Naive thymus-derived CD8-positive, alpha-beta T cell (primary cell): ENCODE measurements at regions not wholly inside any gene's neighbourhood (a gene's known extent, or its start where the extent isn't known, plus 50 kb on each side); places are given as distances from the start of the nearest gene placed in this dataset.

ENCODE experiments used
- ATAC-seq, 2 donors: fragments of 150-1000 bp; cut with Tn5 transposase in 1 of 2; sonication (Bioruptor Pico), chemical (Tn5 transposase) in 1 of 2; 1 replicate in 1 of 2; 2 replicates in 1 of 2; pipeline ENCODE4 v1.10.0; 2021; ENCODE audit warnings: mild to moderate bottlenecking in 2 of 2, moderate library complexity in 2 of 2
- POLR2A ChIA-PET: fragments of 350-600 bp; sonication (Branson Sonifier 250); formaldehyde crosslinking; loops from one replicate; lab custom pipeline; 2021; ENCODE audit warnings: antibody characterized with exemption; lab: Charles Lee
- DNase-seq, 10 donors: peaks; one replicate each; pipeline versions ENCODE4 v3.0.0 to v3.0.0-alpha.2; 2020 to 2022
- H3K27ac Mint-ChIP-seq, 10 donors: one replicate each; pipeline ENCODE4 v1.8.0; 2020 to 2022; ENCODE audit warnings: mild to moderate bottlenecking in 10 of 10, mixed read lengths in 10 of 10, moderate library complexity in 4 of 10, inconsistent platforms in 1 of 10
- H3K27me3 Mint-ChIP-seq, 5 donors: one replicate each; pipeline ENCODE4 v1.8.0; 2021 to 2022; ENCODE audit warnings: mixed read lengths in 5 of 5
- H3K36me3 Mint-ChIP-seq, 3 donors: one replicate each; pipeline ENCODE4 v1.8.0; 2020 to 2022; ENCODE audit warnings: mixed read lengths in 3 of 3, mild to moderate bottlenecking in 2 of 3, inconsistent platforms in 1 of 3
- H3K4me1 Mint-ChIP-seq, 4 donors: one replicate each; pipeline ENCODE4 v1.8.0; 2021 to 2022; ENCODE audit warnings: mixed read lengths in 4 of 4
- H3K4me3 Mint-ChIP-seq, 10 donors: one replicate each; pipeline ENCODE4 v1.8.0; 2020 to 2022; ENCODE audit warnings: mild to moderate bottlenecking in 10 of 10, mixed read lengths in 10 of 10, moderate library complexity in 6 of 10, inconsistent platforms in 1 of 10
- H3K9me3 Mint-ChIP-seq, 9 donors: one replicate each; pipeline ENCODE4 v1.8.0; 2020 to 2022; ENCODE audit warnings: mixed read lengths in 9 of 9, mild to moderate bottlenecking in 3 of 9, inconsistent platforms in 1 of 9, moderate library complexity in 1 of 9

DNA sequence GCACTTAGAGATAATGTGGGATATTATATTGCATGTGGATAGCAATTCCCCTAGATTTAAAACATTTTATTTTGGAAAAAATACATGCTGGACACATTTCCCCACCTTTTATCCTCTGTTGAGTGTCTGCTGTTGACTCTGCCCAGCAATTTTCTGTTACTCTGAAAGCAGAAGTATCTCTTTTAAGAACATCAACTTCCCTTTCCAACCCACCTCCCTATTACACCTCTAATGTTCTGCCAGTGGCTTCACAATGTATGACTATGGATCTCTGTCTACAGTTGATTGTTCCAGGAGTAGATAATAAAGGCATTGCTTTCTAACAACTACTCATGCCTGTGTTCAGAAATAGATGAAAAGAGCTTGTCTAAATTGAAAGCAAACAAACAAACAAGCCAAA lies 754.8 kb upstream of the SLITRK6 start:
- no peak overlapping the region for H3K27ac Mint-ChIP-seq
- H3K4me3 Mint-ChIP-seq, result no peak overlapping the region
- H3K9me3 Mint-ChIP-seq, result peaks cover 0 to 23% (median 5%) of the 10 kb centered on the region in 9 donors
- POLR2A ChIA-PET, result no interaction called here
- no peaks in the 10 kb centered on the region for H3K36me3 Mint-ChIP-seq
- no peaks in the 10 kb centered on the region for H3K4me1 Mint-ChIP-seq
- no peak for DNase-seq
- no peak for ATAC-seq
- no peaks in the 10 kb centered on the region for H3K27me3 Mint-ChIP-seq

DNA sequence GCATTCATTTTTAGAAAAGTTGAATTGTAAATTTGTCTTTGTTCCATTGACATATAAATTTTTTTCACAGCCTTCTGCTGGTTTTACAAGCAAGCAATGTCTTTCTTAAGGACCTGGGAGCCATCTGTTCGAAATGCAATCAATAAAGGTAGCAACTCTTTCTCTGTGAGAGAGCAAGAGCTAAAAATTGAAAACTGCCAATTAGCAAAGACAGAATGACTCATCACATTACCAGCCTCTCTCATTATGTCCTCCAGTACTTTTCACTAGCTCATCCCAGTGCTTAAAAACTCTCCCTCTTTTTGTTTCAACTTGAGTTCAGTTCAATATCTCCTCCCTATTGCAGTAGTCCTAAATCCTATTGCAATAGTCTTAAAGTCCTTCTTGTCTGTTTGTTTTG lies 760.7 kb upstream of the SLITRK6 start:
- ATAC-seq (no peak), DNase-seq (no peak)
- POLR2A ChIA-PET, result interaction anchor here (0.7 kb wide), 1 partner anchor 980 kb away, joined by 4 read pairs; no protein-coding TSS in a partner anchor
- H3K9me3 Mint-ChIP-seq, result peaks cover 0 to 8% (median 3%) of the 10 kb centered on the region in 9 donors
- no peak overlapping the region for H3K27ac Mint-ChIP-seq
- H3K4me3 Mint-ChIP-seq, result no peak overlapping the region
- no peaks in the 10 kb centered on the region for H3K36me3 Mint-ChIP-seq
- no peaks in the 10 kb centered on the region for H3K27me3 Mint-ChIP-seq
- H3K4me1 Mint-ChIP-seq, result no peaks in the 10 kb centered on the region

DNA sequence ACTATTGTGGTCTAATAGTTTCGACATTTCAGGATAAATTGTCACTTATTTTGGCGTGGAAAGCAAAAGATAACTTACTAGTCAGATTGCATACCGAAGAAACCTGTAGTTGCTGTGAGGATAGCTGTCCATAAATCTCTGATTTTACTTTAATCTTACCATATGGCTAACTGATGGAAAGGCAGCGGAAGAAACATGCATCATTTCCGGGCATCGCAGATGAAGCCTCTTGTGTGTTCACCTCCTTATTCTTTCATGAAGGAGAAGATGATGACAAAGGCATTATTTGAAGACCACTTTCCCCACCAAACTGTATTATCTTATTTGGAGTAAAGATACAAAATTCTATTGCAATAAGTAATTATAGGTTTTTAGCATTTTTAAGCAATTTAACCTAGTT lies 763.6 kb upstream of the SLITRK6 start:
- DNase-seq (no peak), ATAC-seq (no peak)
- Mint-ChIP-seq H3K4me1 (no peaks in the 10 kb centered on the region), H3K36me3 (no peaks in the 10 kb centered on the region), H3K4me3 (no peak overlapping the region), H3K9me3 (peaks cover 0 to 16% (median 2%) of the 10 kb centered on the region in 9 donors), H3K27ac (no peak overlapping the region), H3K27me3 (no peaks in the 10 kb centered on the region)
- POLR2A ChIA-PET, result no interaction called here

DNA sequence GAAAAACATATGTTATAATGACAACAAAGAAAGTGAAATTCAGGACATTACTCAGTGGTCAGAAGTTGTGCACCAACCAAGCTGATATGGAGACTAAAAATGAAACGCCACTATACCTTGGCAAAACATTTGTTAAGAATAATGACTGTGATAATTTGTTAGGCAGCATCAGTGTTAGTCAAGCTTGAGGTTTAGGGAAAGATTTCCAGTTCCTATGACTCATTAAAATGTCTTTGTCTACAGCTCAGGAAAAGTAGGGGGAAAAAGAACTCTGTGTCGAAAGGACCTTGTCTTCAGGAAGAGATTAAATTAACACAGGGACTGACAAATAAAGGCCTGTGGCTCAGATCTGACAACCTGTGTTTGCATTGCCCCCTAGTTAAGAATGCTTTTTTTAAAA lies 764.1 kb upstream of the SLITRK6 start:
- DNase-seq (no peak), ATAC-seq (no peak)
- Mint-ChIP-seq H3K27me3 (no peaks in the 10 kb centered on the region), H3K36me3 (no peaks in the 10 kb centered on the region), H3K4me3 (no peak overlapping the region), H3K4me1 (no peaks in the 10 kb centered on the region), H3K27ac (no peak overlapping the region), H3K9me3 (peaks cover 0 to 16% (median 2%) of the 10 kb centered on the region in 9 donors)
- POLR2A ChIA-PET, result no interaction called here

DNA sequence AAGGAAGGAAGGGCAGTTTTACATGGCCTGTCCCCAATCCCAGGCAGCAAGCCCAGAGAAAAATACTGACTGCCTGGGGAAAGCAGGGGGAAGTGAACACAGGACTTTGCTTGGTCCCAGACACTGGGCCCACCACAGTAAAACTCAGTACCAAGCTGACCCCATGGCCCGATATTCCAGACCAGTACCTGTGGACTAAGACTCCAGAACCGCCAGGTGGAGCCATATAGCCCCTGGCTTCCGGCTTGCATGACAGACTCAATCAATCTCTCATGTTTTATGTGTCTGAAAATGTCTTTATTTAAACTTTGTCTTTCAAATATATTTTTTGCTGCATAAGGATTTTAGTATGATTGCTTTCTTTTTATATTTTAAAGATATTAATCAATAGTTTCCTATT lies 767.9 kb upstream of the SLITRK6 start:
- no peaks in the 10 kb centered on the region for H3K4me1 Mint-ChIP-seq
- no peaks in the 10 kb centered on the region for H3K27me3 Mint-ChIP-seq
- DNase-seq (no peak), ATAC-seq (no peak)
- POLR2A ChIA-PET, result no interaction called here
- no peaks in the 10 kb centered on the region for H3K36me3 Mint-ChIP-seq
- H3K4me3 Mint-ChIP-seq, result no peak overlapping the region
- no peak overlapping the region for H3K27ac Mint-ChIP-seq
- H3K9me3 Mint-ChIP-seq, result peaks cover 0 to 13% (median 0%) of the 10 kb centered on the region in 9 donors

DNA sequence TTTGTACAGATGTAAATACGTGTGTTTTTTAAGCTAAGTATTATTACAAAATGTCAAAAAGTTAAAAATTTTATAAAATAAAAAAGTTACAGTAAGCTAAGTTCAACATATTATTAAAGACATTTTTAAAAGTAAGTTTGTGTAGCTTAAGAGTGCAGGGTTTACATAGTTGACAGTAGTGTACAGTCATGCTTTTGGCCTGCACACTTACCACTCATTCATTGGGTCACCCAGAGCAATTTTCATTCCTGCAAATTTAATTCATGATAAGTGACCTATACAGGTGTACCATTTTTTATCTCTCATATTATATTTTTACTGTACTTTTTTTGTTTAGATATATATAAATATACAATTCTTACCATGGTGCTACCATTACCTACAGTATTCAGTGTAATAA lies 769.9 kb upstream of the SLITRK6 start:
- no peaks in the 10 kb centered on the region for H3K27me3 Mint-ChIP-seq
- no peaks in the 10 kb centered on the region for H3K36me3 Mint-ChIP-seq
- no peaks in the 10 kb centered on the region for H3K4me1 Mint-ChIP-seq
- DNase-seq, result no peak
- H3K9me3 Mint-ChIP-seq, result peaks cover 0 to 10% (median 3%) of the 10 kb centered on the region in 9 donors
- H3K27ac Mint-ChIP-seq, result no peak overlapping the region
- H3K4me3 Mint-ChIP-seq, result no peak overlapping the region
- no peak for ATAC-seq
- POLR2A ChIA-PET, result no interaction called here

DNA sequence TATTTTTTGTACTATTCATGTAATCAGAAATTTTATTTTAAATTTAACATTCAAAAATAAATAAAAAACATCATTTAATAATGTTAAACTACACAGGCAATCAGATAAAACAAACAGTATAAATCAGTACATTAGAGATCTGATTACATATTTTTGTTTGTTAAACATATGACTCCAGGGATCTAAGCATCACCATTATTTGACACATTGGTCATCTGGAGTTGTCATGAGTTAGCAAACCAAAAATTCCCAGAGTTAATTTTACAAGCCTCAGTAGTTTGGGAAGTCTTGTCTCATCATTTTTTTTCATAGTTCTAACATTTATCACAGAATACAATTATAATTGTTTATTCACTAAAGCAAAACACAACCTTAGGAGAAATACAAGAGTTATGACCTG lies 770.8 kb upstream of the SLITRK6 start:
- POLR2A ChIA-PET, result no interaction called here
- no peaks in the 10 kb centered on the region for H3K27me3 Mint-ChIP-seq
- DNase-seq, result no peak
- H3K4me1 Mint-ChIP-seq, result no peaks in the 10 kb centered on the region
- no peak overlapping the region for H3K27ac Mint-ChIP-seq
- H3K36me3 Mint-ChIP-seq, result no peaks in the 10 kb centered on the region
- H3K9me3 Mint-ChIP-seq, result peaks cover 0 to 13% (median 5%) of the 10 kb centered on the region in 9 donors
- no peak overlapping the region for H3K4me3 Mint-ChIP-seq
- no peak for ATAC-seq

DNA sequence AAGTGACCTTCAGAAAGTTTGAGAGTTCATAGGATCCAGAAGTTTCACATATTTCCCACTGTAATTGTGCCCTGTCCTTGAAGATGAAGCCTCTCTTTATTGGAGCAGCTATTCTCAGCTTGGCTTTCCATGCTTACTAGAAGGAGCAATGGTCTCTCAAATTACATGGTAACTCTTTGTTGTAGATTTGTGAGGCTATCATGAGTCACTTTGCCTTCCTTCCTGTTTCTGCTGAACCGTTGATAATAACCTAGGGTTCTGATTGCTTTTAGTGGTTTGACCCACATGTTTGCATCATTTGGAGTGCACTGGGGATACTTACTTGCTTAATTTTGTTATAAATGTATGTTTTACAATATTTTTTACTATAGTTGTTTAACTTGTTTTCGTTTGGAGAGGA lies 772.9 kb upstream of the SLITRK6 start:
- POLR2A ChIA-PET, result no interaction called here
- no peaks in the 10 kb centered on the region for H3K4me1 Mint-ChIP-seq
- DNase-seq, result no peak
- no peak overlapping the region for H3K4me3 Mint-ChIP-seq
- H3K27me3 Mint-ChIP-seq, result no peaks in the 10 kb centered on the region
- no peak for ATAC-seq
- H3K9me3 Mint-ChIP-seq, result peaks cover 0 to 16% (median 4%) of the 10 kb centered on the region in 9 donors
- H3K27ac Mint-ChIP-seq, result no peak overlapping the region
- H3K36me3 Mint-ChIP-seq, result no peaks in the 10 kb centered on the region

DNA sequence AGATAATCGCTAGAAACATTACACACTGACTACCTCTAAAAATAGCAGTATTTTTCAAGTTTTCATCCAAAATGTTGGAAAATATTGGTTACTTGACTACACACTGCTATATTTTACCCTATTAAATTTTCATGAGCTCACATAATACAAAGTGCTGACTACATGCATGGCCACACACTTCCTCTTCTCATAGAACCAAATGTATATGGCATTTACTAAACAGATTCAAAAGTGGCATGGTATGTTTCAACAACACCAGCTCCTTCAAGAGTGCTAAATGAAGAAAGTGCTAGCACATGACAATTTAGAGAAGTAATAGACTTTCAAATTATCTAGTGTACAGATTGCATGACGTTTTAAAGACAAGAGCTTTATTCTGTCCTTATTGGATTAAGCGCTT lies 780.4 kb upstream of the SLITRK6 start:
- Mint-ChIP-seq H3K4me1 (no peaks in the 10 kb centered on the region), H3K27me3 (no peaks in the 10 kb centered on the region), H3K36me3 (no peaks in the 10 kb centered on the region), H3K4me3 (no peak overlapping the region), H3K9me3 (peaks cover 0 to 27% (median 2%) of the 10 kb centered on the region in 9 donors), H3K27ac (no peak overlapping the region)
- POLR2A ChIA-PET, result no interaction called here
- no peak for ATAC-seq
- no peak for DNase-seq

DNA sequence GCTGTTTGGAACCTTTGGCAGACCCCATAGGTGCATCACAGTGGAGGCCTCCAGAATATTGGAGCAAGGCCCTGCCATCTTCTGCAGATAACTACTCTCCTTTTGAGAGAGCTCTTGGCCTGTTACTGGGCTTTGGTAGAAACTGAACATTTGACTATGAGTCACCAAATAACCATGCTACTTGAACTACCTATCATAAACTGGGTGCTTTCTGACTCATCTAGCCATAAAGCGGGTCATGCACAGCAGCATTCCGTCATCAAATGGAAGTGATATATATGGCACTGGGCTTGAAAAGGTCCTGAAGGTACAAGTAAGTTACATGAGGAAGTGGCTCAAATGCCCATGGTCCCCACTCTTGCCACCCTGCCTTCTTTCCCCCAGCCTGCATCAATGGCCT lies 782.5 kb upstream of the SLITRK6 start:
- peaks cover 1 to 34% (median 6%) of the 10 kb centered on the region in 9 donors for H3K9me3 Mint-ChIP-seq
- H3K4me3 Mint-ChIP-seq, result no peak overlapping the region
- no peaks in the 10 kb centered on the region for H3K27me3 Mint-ChIP-seq
- no peaks in the 10 kb centered on the region for H3K4me1 Mint-ChIP-seq
- DNase-seq (no peak), ATAC-seq (no peak)
- H3K36me3 Mint-ChIP-seq, result no peaks in the 10 kb centered on the region
- POLR2A ChIA-PET, result no interaction called here
- no peak overlapping the region for H3K27ac Mint-ChIP-seq

DNA sequence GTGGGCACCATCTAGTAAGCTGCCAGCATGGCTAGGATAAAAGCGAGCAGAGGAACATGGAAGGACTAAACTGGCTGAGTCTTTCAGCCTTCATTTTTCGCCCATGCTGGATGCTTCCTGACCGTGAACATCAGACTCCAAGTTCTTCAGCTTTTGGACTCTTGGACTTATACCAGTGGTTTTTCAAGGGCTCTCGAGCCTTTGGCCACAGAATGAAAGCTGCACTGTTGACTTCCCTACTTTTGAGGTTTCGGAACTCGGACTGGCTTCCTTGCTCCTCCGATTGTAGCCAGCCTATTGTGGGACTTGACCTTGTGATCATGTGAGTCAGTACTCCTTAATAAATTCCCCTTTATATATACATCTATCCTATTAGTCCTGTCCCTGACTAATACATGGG lies 785.1 kb upstream of the SLITRK6 start:
- Mint-ChIP-seq H3K27me3 (no peaks in the 10 kb centered on the region), H3K27ac (no peak overlapping the region), H3K9me3 (peaks cover 0 to 38% (median 12%) of the 10 kb centered on the region in 9 donors), H3K4me1 (no peaks in the 10 kb centered on the region), H3K4me3 (no peak overlapping the region), H3K36me3 (no peaks in the 10 kb centered on the region)
- DNase-seq (no peak), ATAC-seq (no peak)
- POLR2A ChIA-PET, result no interaction called here

DNA sequence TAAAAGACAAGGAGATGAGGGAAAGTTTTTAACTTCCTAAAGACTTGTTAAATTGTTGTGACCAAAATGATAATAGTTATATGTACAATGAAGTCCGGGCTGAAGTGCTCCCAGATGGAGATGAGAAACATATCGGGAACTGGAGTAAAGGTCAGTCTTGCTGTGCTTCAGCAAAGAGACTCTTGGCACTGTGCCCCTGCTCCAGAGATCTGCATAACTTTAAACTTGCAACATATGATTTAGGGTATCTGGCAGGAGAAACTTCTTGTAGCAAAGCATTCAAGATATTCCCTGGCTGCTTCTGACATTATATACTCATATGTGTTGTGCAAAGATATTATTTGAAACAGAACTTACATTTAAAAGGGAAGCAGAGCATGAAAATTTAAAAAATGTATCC lies 786.6 kb upstream of the SLITRK6 start:
- Mint-ChIP-seq H3K36me3 (no peaks in the 10 kb centered on the region), H3K27ac (no peak overlapping the region), H3K9me3 (peaks cover 0 to 32% (median 12%) of the 10 kb centered on the region in 9 donors), H3K4me1 (no peaks in the 10 kb centered on the region), H3K27me3 (no peaks in the 10 kb centered on the region), H3K4me3 (no peak overlapping the region)
- POLR2A ChIA-PET, result no interaction called here
- DNase-seq (no peak), ATAC-seq (no peak)

DNA sequence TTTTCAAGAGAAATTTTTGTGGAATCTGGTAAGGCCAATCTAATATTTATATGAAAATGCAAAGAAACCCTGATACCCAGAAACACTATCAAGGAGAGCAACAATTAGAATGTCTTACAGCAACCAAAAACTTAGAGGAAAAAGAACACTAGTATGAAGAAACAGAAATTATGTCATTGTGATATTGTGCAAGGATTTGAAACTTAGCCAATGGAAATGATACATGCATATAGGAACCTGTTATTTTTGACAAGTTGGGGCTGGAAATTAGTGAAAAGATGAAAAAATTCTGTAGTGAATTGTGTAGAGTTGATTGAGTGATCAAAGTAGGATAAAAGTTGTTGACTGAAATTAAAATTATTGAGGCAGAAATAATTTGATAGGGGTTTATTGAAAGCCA lies 792.6 kb upstream of the SLITRK6 start:
- POLR2A ChIA-PET, result no interaction called here
- Mint-ChIP-seq H3K27me3 (no peaks in the 10 kb centered on the region), H3K4me3 (no peak overlapping the region), H3K27ac (no peak overlapping the region), H3K36me3 (no peaks in the 10 kb centered on the region), H3K9me3 (peaks cover 2 to 28% (median 11%) of the 10 kb centered on the region in 9 donors), H3K4me1 (no peaks in the 10 kb centered on the region)
- ATAC-seq, result no peak
- DNase-seq, result no peak

DNA sequence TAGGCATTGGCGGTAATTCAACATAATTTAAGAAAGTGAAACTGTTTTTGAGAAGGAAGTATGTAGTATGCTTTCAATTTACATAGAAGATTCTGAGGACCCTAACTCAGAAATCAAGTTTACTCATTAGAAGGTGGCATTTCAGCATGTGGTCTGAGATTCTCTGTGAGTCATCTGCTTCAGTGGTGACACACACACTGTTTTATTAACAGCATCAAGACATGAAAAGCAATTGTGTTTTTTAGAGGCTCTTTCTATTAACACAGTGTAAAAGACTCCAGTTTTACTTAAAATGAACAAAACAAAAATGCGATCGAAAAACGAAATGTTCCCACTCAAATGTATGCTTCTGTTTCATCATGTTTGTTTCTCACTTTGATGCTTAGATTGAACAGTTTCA lies 802.1 kb upstream of the SLITRK6 start:
- POLR2A ChIA-PET, result interaction anchor here (0.7 kb wide), 1 partner anchor 217 kb away, joined by 3 read pairs; no protein-coding TSS in a partner anchor
- no peak for ATAC-seq
- Mint-ChIP-seq H3K9me3 (peaks cover 0 to 13% (median 6%) of the 10 kb centered on the region in 9 donors), H3K27me3 (no peaks in the 10 kb centered on the region), H3K27ac (no peak overlapping the region), H3K4me1 (no peaks in the 10 kb centered on the region), H3K36me3 (no peaks in the 10 kb centered on the region), H3K4me3 (no peak overlapping the region)
- no peak for DNase-seq
